Esophagus muscularis mucosa (tissue), 4 donors: ENCODE measurements at regions not wholly inside any gene's neighbourhood (a gene's known extent, or its start where the extent isn't known, plus 50 kb on each side); places are given as distances from the start of the nearest gene placed in this dataset.

ENCODE experiments used
- DNase-seq: peaks from one replicate; pipeline ENCODE4 v3.0.0-alpha.2; 2017; ENCODE audit errors: extremely low spot score
- H3K27ac ChIP-seq, 4 donors: fragments of 200-600 bp; sonication (generic); replicated peaks in 1 of 4; 1 replicate in 3 of 4; 2 replicates in 1 of 4; pipeline ENCODE4 v1.5.1; 2016 to 2019; ENCODE audit warnings: mild to moderate bottlenecking in 1 of 4
- H3K27me3 ChIP-seq, 4 donors: fragments of 200-600 bp; sonication (generic); one replicate each; pipeline versions ENCODE4 v1.5.1 to v1.6.0; 2016 to 2019
- H3K36me3 ChIP-seq, 4 donors: fragments of 200-600 bp; sonication (generic); one replicate each; pipeline ENCODE4 v1.5.1; 2016 to 2019
- H3K4me1 ChIP-seq, 4 donors: fragments of 200-600 bp; sonication (generic); one replicate each; pipeline ENCODE4 v1.5.1; 2016 to 2019
- H3K4me3 ChIP-seq, 4 donors: fragments of 200-600 bp; sonication (generic); 1 replicate in 2 of 4; 2 replicates in 2 of 4; pipeline ENCODE4 v1.5.1; 2016 to 2019; ENCODE audit warnings: mild to moderate bottlenecking in 4 of 4, moderate library complexity in 1 of 4
- H3K9me3 ChIP-seq, 4 donors: fragments of 200-600 bp; sonication (generic); 1 replicate in 3 of 4; 2 replicates in 1 of 4; pipeline ENCODE4 v1.5.1; 2016 to 2019
- EP300 ChIP-seq: sonication (generic); formaldehyde crosslinking; IDR thresholded peaks from one replicate; pipeline ENCODE4 v1.6.1; 2017; ENCODE audit warnings: antibody characterized with exemption
- POLR2A ChIP-seq: fragments of 450-650 bp; IDR thresholded peaks from one replicate; pipeline ENCODE4 v1.6.1; 2017; ENCODE audit warnings: antibody characterized with exemption, moderate library complexity, mild to moderate bottlenecking, low read depth
- POLR2AphosphoS5 ChIP-seq, 2 donors: sonication (generic); formaldehyde crosslinking; IDR thresholded peaks; one replicate each; pipeline ENCODE4 v1.6.1; 2017; ENCODE audit warnings: antibody characterized with exemption in 2 of 2
- WGBS: methylation state at CpG from one replicate; pipeline ENCODE4 v1.1.5; 2018; 5-methylcytosine and 5-hydroxymethylcytosine counted together
- intact Hi-C: fragments of 100-400 bp; cut with DNase I; formaldehyde crosslinking; loops from one replicate; pipeline ENCODE4 v1.15.1; 2023
- TF ChIP-seq, protein P1 (sequence below), 3 experiments: fragments of 200-600 bp in 2 of 3; fragments of 450-650 bp in 1 of 3; sonication (generic) in 2 of 3; IDR thresholded peaks; one replicate each; pipeline ENCODE4 v1.5.1; 2017 to 2019; ENCODE audit warnings: antibody characterized with exemption in 3 of 3, mild to moderate bottlenecking in 2 of 3, moderate library complexity in 1 of 3

- intact Hi-C loops, result no loop called here
- no peak for DNase-seq
- no peaks in the 10 kb centered on the region for H3K36me3 ChIP-seq
- H3K9me3 ChIP-seq, result no peaks in the 10 kb centered on the region
- TF ChIP-seq POLR2A (no peak), POLR2AphosphoS5 (IDR thresholded peaks at IDR 0.05) (no peak), EP300 (no peak)
- TF ChIP-seq, protein P1, sequence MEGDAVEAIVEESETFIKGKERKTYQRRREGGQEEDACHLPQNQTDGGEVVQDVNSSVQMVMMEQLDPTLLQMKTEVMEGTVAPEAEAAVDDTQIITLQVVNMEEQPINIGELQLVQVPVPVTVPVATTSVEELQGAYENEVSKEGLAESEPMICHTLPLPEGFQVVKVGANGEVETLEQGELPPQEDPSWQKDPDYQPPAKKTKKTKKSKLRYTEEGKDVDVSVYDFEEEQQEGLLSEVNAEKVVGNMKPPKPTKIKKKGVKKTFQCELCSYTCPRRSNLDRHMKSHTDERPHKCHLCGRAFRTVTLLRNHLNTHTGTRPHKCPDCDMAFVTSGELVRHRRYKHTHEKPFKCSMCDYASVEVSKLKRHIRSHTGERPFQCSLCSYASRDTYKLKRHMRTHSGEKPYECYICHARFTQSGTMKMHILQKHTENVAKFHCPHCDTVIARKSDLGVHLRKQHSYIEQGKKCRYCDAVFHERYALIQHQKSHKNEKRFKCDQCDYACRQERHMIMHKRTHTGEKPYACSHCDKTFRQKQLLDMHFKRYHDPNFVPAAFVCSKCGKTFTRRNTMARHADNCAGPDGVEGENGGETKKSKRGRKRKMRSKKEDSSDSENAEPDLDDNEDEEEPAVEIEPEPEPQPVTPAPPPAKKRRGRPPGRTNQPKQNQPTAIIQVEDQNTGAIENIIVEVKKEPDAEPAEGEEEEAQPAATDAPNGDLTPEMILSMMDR (IDR thresholded peaks at IDR 0.05), result no peak
- H3K4me3 ChIP-seq, result no peak overlapping the region
- H3K27me3 ChIP-seq, result no peaks in the 10 kb centered on the region
- H3K4me1 ChIP-seq, result no peaks in the 10 kb centered on the region
- H3K27ac ChIP-seq, result no peak overlapping the region
These were observed 177.0 kb upstream of the GLI3 start for GRCh38 chr7:42414028-42414427.

- no peaks in the 10 kb centered on the region for H3K4me1 ChIP-seq
- intact Hi-C loops, result no loop called here
- H3K36me3 ChIP-seq, result no peaks in the 10 kb centered on the region
- 88% methylated on average over 7 of the region's 8 CpGs for WGBS
- H3K4me3 ChIP-seq, result no peak overlapping the region
- TF ChIP-seq, protein P1 (IDR thresholded peaks at IDR 0.05), result no peak
- TF ChIP-seq POLR2AphosphoS5 (IDR thresholded peaks at IDR 0.05) (no peak), POLR2A (no peak), EP300 (no peak)
- H3K27me3 ChIP-seq, result no peaks in the 10 kb centered on the region
- no peak for DNase-seq
- H3K9me3 ChIP-seq, result no peaks in the 10 kb centered on the region
- no peak overlapping the region for H3K27ac ChIP-seq
These were observed 172.3 kb upstream of the GLI3 start for GRCh38 chr7:42409296-42409695.

DNA sequence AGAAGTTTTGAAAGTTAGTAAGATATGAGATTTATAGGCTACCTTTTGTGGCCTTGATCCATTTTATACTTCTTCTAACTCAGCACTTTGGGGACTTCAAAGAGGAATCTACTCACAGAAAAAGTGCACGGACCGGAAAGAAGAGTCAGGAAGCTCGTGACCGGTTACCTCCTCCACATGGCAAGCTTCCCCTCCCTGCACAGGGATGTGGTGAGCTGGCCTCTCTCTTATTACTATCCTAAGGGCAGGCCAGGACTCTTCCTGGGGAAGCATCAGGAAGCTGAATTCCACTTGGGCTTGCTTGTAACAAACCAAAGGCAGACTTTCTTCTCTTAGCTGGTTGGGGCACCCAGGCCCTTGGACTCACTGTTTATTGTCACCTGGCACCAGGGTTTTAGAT lies 170.8 kb upstream of the GLI3 start:
- Histone ChIP-seq H3K27ac (no peak overlapping the region), H3K4me1 (no peaks in the 10 kb centered on the region), H3K9me3 (no peaks in the 10 kb centered on the region), H3K4me3 (no peak overlapping the region), H3K36me3 (no peaks in the 10 kb centered on the region), H3K27me3 (no peaks in the 10 kb centered on the region)
- no peak for DNase-seq
- WGBS, result 79% methylated on average over 4 of the region's 4 CpGs
- intact Hi-C loops, result no loop called here
- no peak for TF ChIP-seq POLR2AphosphoS5 (IDR thresholded peaks at IDR 0.05)
- TF ChIP-seq EP300, result no peak
- no peak for TF ChIP-seq POLR2A
- TF ChIP-seq, protein P1 (IDR thresholded peaks at IDR 0.05), result no peak

GRCh38 chr7:42407021-42407710 lies 170.2 kb upstream of the GLI3 start:
- H3K4me3 ChIP-seq, result no peak overlapping the region
- no peak for TF ChIP-seq EP300
- TF ChIP-seq, protein P1 (IDR thresholded peaks at IDR 0.05), result no peak
- TF ChIP-seq POLR2A, result no peak
- no peak for TF ChIP-seq POLR2AphosphoS5 (IDR thresholded peaks at IDR 0.05)
- intact Hi-C loops, result no loop called here
- no peaks in the 10 kb centered on the region for H3K4me1 ChIP-seq
- H3K27me3 ChIP-seq, result no peaks in the 10 kb centered on the region
- no peaks in the 10 kb centered on the region for H3K36me3 ChIP-seq
- 96% methylated on average over 15 of the region's 15 CpGs for WGBS
- DNase-seq, result no peak
- H3K27ac ChIP-seq, result no peak overlapping the region
- no peaks in the 10 kb centered on the region for H3K9me3 ChIP-seq

DNA sequence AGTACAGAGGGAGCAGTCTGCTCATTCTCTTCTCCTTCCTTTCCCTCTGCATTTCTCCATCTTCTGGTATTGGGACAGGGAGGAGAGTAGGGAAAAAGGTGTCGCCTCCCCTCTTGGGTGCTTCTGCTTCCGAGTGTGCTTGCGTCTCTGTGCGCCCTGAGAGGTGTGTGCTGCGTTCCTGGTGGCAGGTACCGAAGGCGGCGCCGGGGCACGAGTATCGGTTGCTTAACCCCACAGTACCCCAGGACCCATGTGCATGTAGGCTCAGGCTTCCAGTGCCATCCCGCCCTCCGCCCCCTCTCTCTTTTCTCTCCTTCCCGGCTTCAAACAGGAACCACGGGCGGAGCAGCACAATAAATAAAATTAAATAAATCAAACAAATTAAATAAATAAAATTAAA lies 169.3 kb upstream of the GLI3 start:
- Histone ChIP-seq H3K4me1 (no peaks in the 10 kb centered on the region), H3K36me3 (no peaks in the 10 kb centered on the region), H3K27ac (no peak overlapping the region), H3K4me3 (no peak overlapping the region), H3K9me3 (no peaks in the 10 kb centered on the region), H3K27me3 (no peaks in the 10 kb centered on the region)
- intact Hi-C loops, result no loop called here
- 94% methylated on average over 16 of the region's 16 CpGs for WGBS
- TF ChIP-seq POLR2A, result no peak
- no peak for TF ChIP-seq POLR2AphosphoS5 (IDR thresholded peaks at IDR 0.05)
- TF ChIP-seq, protein P1 (IDR thresholded peaks at IDR 0.05), result no peak
- TF ChIP-seq EP300, result no peak
- no peak for DNase-seq
